CD4-positive, alpha-beta T cell (primary cell): ENCODE measurements at regions not wholly inside any gene's neighbourhood (a gene's known extent, or its start where the extent isn't known, plus 50 kb on each side); places are given as distances from the start of the nearest gene placed in this dataset.

Source experiments
- ATAC-seq: fragments of 200-7000 bp; cut with Tn5 transposase; one replicate; pipeline ENCODE4 v1.10.0; 2022; ENCODE audit warnings: mild to moderate bottlenecking; ENCODE audit not compliant: poor library complexity
- CTCF ChIA-PET: fragments of 350-600 bp; sonication (Branson Sonifier 250); formaldehyde crosslinking; loops from one replicate; lab custom pipeline; 2021; ENCODE audit warnings: antibody characterized with exemption, inconsistent platforms; lab: Charles Lee
- POLR2A ChIA-PET: fragments of 350-600 bp; sonication (Branson Sonifier 250); formaldehyde crosslinking; loops from one replicate; lab custom pipeline; 2021; ENCODE audit warnings: antibody characterized with exemption, inconsistent platforms; lab: Charles Lee
- DNase-seq, 14 experiments: peaks; one replicate each; pipeline ENCODE4 v3.0.0-alpha.2; 2013 to 2020; ENCODE audit warnings: mixed read lengths in 2 of 14
- H3K27ac ChIP-seq, 2 donors: one replicate each; pipeline versions ENCODE4 v1.5.1 to v1.7.0; 2013; ENCODE audit warnings: low read length in 2 of 2, low read depth in 1 of 2, mild to moderate bottlenecking in 1 of 2
- H3K27me3 ChIP-seq, 2 experiments: 1 replicate in 1 of 2; 2 replicates in 1 of 2; pipeline versions ENCODE4 v1.6.1 to v1.7.0; 2013; ENCODE audit warnings: low read length in 2 of 2, control low read depth in 1 of 2, mild to moderate bottlenecking in 1 of 2, moderate library complexity in 1 of 2; ENCODE audit not compliant: insufficient read depth in 2 of 2, control insufficient read depth in 1 of 2
- H3K36me3 ChIP-seq: one replicate; pipeline ENCODE4 v1.6.1; 2013; ENCODE audit warnings: low read length, control low read depth; ENCODE audit not compliant: insufficient read depth
- H3K4me1 ChIP-seq: one replicate; pipeline ENCODE4 v1.6.1; 2013; ENCODE audit warnings: low read length, control low read depth; ENCODE audit not compliant: insufficient read depth
- H3K4me3 ChIP-seq: one replicate; pipeline ENCODE4 v1.5.1; 2013; ENCODE audit warnings: mild to moderate bottlenecking, low read length, moderate library complexity
- H3K9me3 ChIP-seq, 2 experiments: 1 replicate in 1 of 2; 2 replicates in 1 of 2; pipeline versions ENCODE4 v1.6.1 to v1.7.0; 2013; ENCODE audit warnings: low read length in 2 of 2, mild to moderate bottlenecking in 2 of 2, control low read depth in 1 of 2, moderate library complexity in 1 of 2; ENCODE audit not compliant: control insufficient read depth in 1 of 2, insufficient read depth in 1 of 2
- H3K27ac Mint-ChIP-seq: one replicate; pipeline ENCODE4 v1.8.0; 2020; ENCODE audit warnings: mixed read lengths
- H3K27me3 Mint-ChIP-seq: one replicate; pipeline ENCODE4 v1.8.0; 2021; ENCODE audit warnings: mixed read lengths
- H3K36me3 Mint-ChIP-seq: one replicate; pipeline ENCODE4 v1.8.0; 2021; ENCODE audit warnings: low read depth, mixed read lengths
- H3K4me1 Mint-ChIP-seq: one replicate; pipeline ENCODE4 v1.8.0; 2021; ENCODE audit warnings: low read depth, mixed read lengths
- H3K4me3 Mint-ChIP-seq: one replicate; pipeline ENCODE4 v1.8.0; 2020; ENCODE audit warnings: mild to moderate bottlenecking, mixed read lengths
- H3K9me3 Mint-ChIP-seq: one replicate; pipeline ENCODE4 v1.8.0; 2020; ENCODE audit warnings: mixed read lengths
- CTCF ChIP-seq: fragments of 200-600 bp; IDR thresholded peaks from one replicate; pipeline ENCODE4 v1.8.0; 2022; ENCODE audit warnings: antibody characterized with exemption, mild to moderate bottlenecking
- intact Hi-C, 2 experiments: fragments of 100-400 bp; cut with DNase I in 1 of 2; cut with micrococcal nuclease in 1 of 2; formaldehyde crosslinking; loops; one replicate each; pipeline versions ENCODE4 v1.15.1 to v1.9.0; 2023 to 2025; cut with DNase I, micrococcal nuclease

- no peak for ATAC-seq
- ChIA-PET CTCF (no interaction called here), POLR2A (no interaction called here)
- H3K36me3 ChIP-seq = no peaks in the 10 kb centered on the region
- no peaks in the 10 kb centered on the region for H3K27me3 ChIP-seq
- no peak overlapping the region for H3K4me3 ChIP-seq
- TF ChIP-seq CTCF = no peak
- H3K27ac ChIP-seq = no peak overlapping the region
- Mint-ChIP-seq H3K4me3 (no peak overlapping the region), H3K4me1 (no peaks in the 10 kb centered on the region), H3K36me3 (no peaks in the 10 kb centered on the region), H3K27ac (no peak overlapping the region), H3K27me3 (no peaks in the 10 kb centered on the region), H3K9me3 (peaks cover 5% of the 10 kb centered on the region)
- H3K9me3 ChIP-seq = no peaks in the 10 kb centered on the region
- intact Hi-C loops = no loop called here
- no peak for DNase-seq
- H3K4me1 ChIP-seq = no peaks in the 10 kb centered on the region
Measured at GRCh38 chr11:39209981-39210380, 2249.5 kb downstream of the LRRC4C start.

- H3K27me3 Mint-ChIP-seq = no peaks in the 10 kb centered on the region
- H3K4me3 ChIP-seq = no peak overlapping the region
- no peaks in the 10 kb centered on the region for H3K4me1 Mint-ChIP-seq
- no peaks in the 10 kb centered on the region for H3K36me3 ChIP-seq
- no peak for DNase-seq
- no peak overlapping the region for H3K27ac Mint-ChIP-seq
- H3K27ac ChIP-seq = no peak overlapping the region
- CTCF ChIA-PET = no interaction called here
- no peaks in the 10 kb centered on the region for H3K27me3 ChIP-seq
- no peak for TF ChIP-seq CTCF
- ATAC-seq = no peak
- H3K4me1 ChIP-seq = no peaks in the 10 kb centered on the region
- no peak overlapping the region for H3K4me3 Mint-ChIP-seq
- POLR2A ChIA-PET = no interaction called here
- H3K9me3 Mint-ChIP-seq = peaks cover 7% of the 10 kb centered on the region
- peaks cover 0 to 13% of the 10 kb centered on the region in 2 experiments for H3K9me3 ChIP-seq
- intact Hi-C loops = no loop called here
- H3K36me3 Mint-ChIP-seq = no peaks in the 10 kb centered on the region
Measured at GRCh38 chr11:39205236-39205995, 2254.0 kb downstream of the LRRC4C start.

GRCh38 chr11:39192671-39193070 lies 2266.8 kb downstream of the LRRC4C start:
- Histone ChIP-seq H3K9me3 (peaks cover 0 to 6% of the 10 kb centered on the region in 2 experiments), H3K4me1 (no peaks in the 10 kb centered on the region), H3K36me3 (no peaks in the 10 kb centered on the region), H3K27me3 (no peaks in the 10 kb centered on the region), H3K4me3 (no peak overlapping the region), H3K27ac (no peak overlapping the region)
- H3K36me3 Mint-ChIP-seq = no peaks in the 10 kb centered on the region
- no peaks in the 10 kb centered on the region for H3K4me1 Mint-ChIP-seq
- H3K9me3 Mint-ChIP-seq = peaks cover 3% of the 10 kb centered on the region
- POLR2A ChIA-PET = no interaction called here
- intact Hi-C loops = no loop called here
- CTCF ChIA-PET = no interaction called here
- no peak for ATAC-seq
- no peak overlapping the region for H3K27ac Mint-ChIP-seq
- no peak for TF ChIP-seq CTCF
- DNase-seq = peak in 1 of 14 experiments; percentile 3
- no peaks in the 10 kb centered on the region for H3K27me3 Mint-ChIP-seq
- H3K4me3 Mint-ChIP-seq = no peak overlapping the region
